ENCODE measurements at regions not wholly inside any gene's neighbourhood (a gene's known extent, or its start where the extent isn't known, plus 50 kb on each side); places are given as distances from the start of the nearest gene placed in this dataset.

GRCh38 chr13:85562282-85562681 is 236.9 kb downstream of the SLITRK6 start (continued):
- no peak for TF ChIP-seq POLR2AphosphoS5 (IDR thresholded peaks at IDR 0.05; ENCODE audit: low read depth, low read length)
- TF ChIP-seq YY1 (IDR thresholded peaks at IDR 0.05; ENCODE audit: extremely low read depth, insufficient replicate concordance, low read depth, low read length) = no peak
- TF ChIP-seq SIN3A (IDR thresholded peaks at IDR 0.05; ENCODE audit: low read depth) = no peak
- TF ChIP-seq EGR1 (IDR thresholded peaks at IDR 0.05; ENCODE audit: low read depth) = no peak

- no TSS peak for BruUV-seq (replicated peaks)
- Histone ChIP-seq H3K79me2 (ENCODE audit: insufficient read depth, low read length) (no peaks in the 10 kb centered on the region), H2AFZ (ENCODE audit: low read depth, low read length, poor library complexity, severe bottlenecking) (no peak overlapping the region), H3K4me3 (replicated peaks in 1 of 2; ENCODE audit: low read depth in 1 of 2, low read length in 2 of 2) (no peak overlapping the region), H3K4me2 (ENCODE audit: low read length) (no peak overlapping the region), H3K4me1 (ENCODE audit: control insufficient read depth in 1 of 2, insufficient read depth in 2 of 2, low read length in 2 of 2) (no peaks in the 10 kb centered on the region), H3K9me2 (ENCODE audit: insufficient read depth) (no peaks in the 10 kb centered on the region), H3K9ac (ENCODE audit: low read length) (no peak overlapping the region), H3K36me3 (ENCODE audit: control insufficient read depth in 1 of 2, insufficient read depth in 2 of 2, low read length in 2 of 2) (no peaks in the 10 kb centered on the region), H3K27me3 (ENCODE audit: insufficient read depth, low read length) (no peaks in the 10 kb centered on the region), H3K27ac (ENCODE audit: low read depth, low read length) (no peak overlapping the region), H3K9me3 (ENCODE audit: control insufficient read depth in 1 of 2, insufficient read depth in 1 of 2, low read depth in 1 of 2, low read length in 2 of 2) (no peaks in the 10 kb centered on the region), H4K20me1 (ENCODE audit: insufficient read depth) (no peaks in the 10 kb centered on the region)
- ATAC-seq = no peak
- ChIA-PET POLR2A (no interaction called here), RAD21 (ENCODE audit: low non-redundant PET in 1 of 2, low total read pairs in 2 of 2, uncharacterized antibody in 2 of 2, unreplicated experiment in 2 of 2) (no interaction called here), CTCF (no interaction called here)
- DNase-seq (ENCODE audit: low read depth, low spot score) = no peak
- intact Hi-C loops (cut with micrococcal nuclease) = no loop called here
- TF ChIP-seq ZNF274 (IDR thresholded peaks at IDR 0.05; ENCODE audit: low read depth, low read length) = no peak
Observed at GRCh38 chr13:85557691-85558467, 241.3 kb downstream of the SLITRK6 start.

GRCh38 chr13:85551012-85551411 is 248.2 kb downstream of the SLITRK6 start:
- ChIA-PET POLR2A (no interaction called here), CTCF (no interaction called here), RAD21 (ENCODE audit: low non-redundant PET in 1 of 2, low total read pairs in 2 of 2, uncharacterized antibody in 2 of 2, unreplicated experiment in 2 of 2) (no interaction called here)
- Histone ChIP-seq H3K4me2 (ENCODE audit: low read length) (no peak overlapping the region), H3K4me1 (ENCODE audit: control insufficient read depth in 1 of 2, insufficient read depth in 2 of 2, low read length in 2 of 2) (no peaks in the 10 kb centered on the region), H3K9me3 (ENCODE audit: control insufficient read depth in 1 of 2, insufficient read depth in 1 of 2, low read depth in 1 of 2, low read length in 2 of 2) (peaks cover 0 to 5% of the 10 kb centered on the region in 2 experiments; a peak in 2 of 4 replicates), H3K27ac (ENCODE audit: low read depth, low read length) (no peak overlapping the region), H3K4me3 (replicated peaks in 1 of 2; ENCODE audit: low read depth in 1 of 2, low read length in 2 of 2) (no peak overlapping the region), H3K79me2 (ENCODE audit: insufficient read depth, low read length) (no peaks in the 10 kb centered on the region), H3K9ac (ENCODE audit: low read length) (no peak overlapping the region), H3K36me3 (ENCODE audit: control insufficient read depth in 1 of 2, insufficient read depth in 2 of 2, low read length in 2 of 2) (no peaks in the 10 kb centered on the region), H3K9me2 (ENCODE audit: insufficient read depth) (no peaks in the 10 kb centered on the region), H2AFZ (ENCODE audit: low read depth, low read length, poor library complexity, severe bottlenecking) (no peak overlapping the region), H4K20me1 (ENCODE audit: insufficient read depth) (no peaks in the 10 kb centered on the region), H3K27me3 (ENCODE audit: insufficient read depth, low read length) (no peaks in the 10 kb centered on the region)
- no TSS peak for BruUV-seq (replicated peaks)
- intact Hi-C loops (cut with micrococcal nuclease) = no loop called here
- DNase-seq (ENCODE audit: low read depth, low spot score) (no peak), ATAC-seq (no peak)
- TF ChIP-seq POLR2AphosphoS5 (IDR thresholded peaks at IDR 0.05; ENCODE audit: low read depth, low read length) = no peak
- no peak for TF ChIP-seq JUND (IDR thresholded peaks at IDR 0.05)
- TF ChIP-seq SRF (IDR thresholded peaks at IDR 0.05; ENCODE audit: low read depth) = no peak
- TF ChIP-seq RAD21 (IDR thresholded peaks at IDR 0.05; ENCODE audit: low read depth) = no peak
- no peak for TF ChIP-seq MAX (IDR thresholded peaks at IDR 0.05)
- TF ChIP-seq EZH2phosphoT487 (IDR thresholded peaks at IDR 0.05; ENCODE audit: borderline replicate concordance) = no peak
- TF ChIP-seq REST (IDR thresholded peaks at IDR 0.05; ENCODE audit: low read depth) = no peak
- no peak for TF ChIP-seq ZBTB33 (IDR thresholded peaks at IDR 0.05; ENCODE audit: extremely low read depth, insufficient replicate concordance, low read length)
- TF ChIP-seq CBX3 (IDR thresholded peaks at IDR 0.05; ENCODE audit: low read depth) = no peak
- no peak for TF ChIP-seq ZNF274 (IDR thresholded peaks at IDR 0.05; ENCODE audit: low read depth, low read length)

Data from HCT116 (cell line).